Lung (tissue), 11 donors: ENCODE measurements at regions not wholly inside any gene's neighbourhood (a gene's known extent, or its start where the extent isn't known, plus 50 kb on each side); places are given as distances from the start of the nearest gene placed in this dataset.

ENCODE experiments used
- ATAC-seq: fragments of 200-7000 bp; cut with Tn5 transposase; one replicate; pipeline ENCODE4 v1.9.1; 2020; ENCODE audit warnings: moderate number of reproducible peaks; ENCODE audit not compliant: insufficient read depth, low FRiP score
- DNase-seq, 3 donors: peaks; one replicate each; pipeline ENCODE4 v3.0.0-alpha.2; 2013 to 2017
- H3K27ac ChIP-seq, 2 donors: one replicate each; pipeline ENCODE4 v1.5.1; 2013; ENCODE audit warnings: mild to moderate bottlenecking in 2 of 2, moderate library complexity in 2 of 2, control low read depth in 1 of 2, inconsistent platforms in 1 of 2, low read depth in 1 of 2, low read length in 1 of 2
- H3K27me3 ChIP-seq, 3 donors: one replicate each; pipeline ENCODE4 v1.5.1; 2013; ENCODE audit warnings: low read length in 2 of 3; ENCODE audit not compliant: control insufficient read depth in 3 of 3, insufficient read depth in 3 of 3
- H3K36me3 ChIP-seq, 4 donors: one replicate each; pipeline ENCODE4 v1.5.1; 2013; ENCODE audit warnings: low read length in 4 of 4, mild to moderate bottlenecking in 1 of 4, moderate library complexity in 1 of 4; ENCODE audit not compliant: control insufficient read depth in 4 of 4, insufficient read depth in 4 of 4
- H3K4me1 ChIP-seq, 5 donors: one replicate each; pipeline ENCODE4 v1.5.1; 2013; ENCODE audit warnings: low read length in 5 of 5, mild to moderate bottlenecking in 2 of 5, moderate library complexity in 1 of 5; ENCODE audit not compliant: control insufficient read depth in 5 of 5, insufficient read depth in 5 of 5
- H3K4me3 ChIP-seq: one replicate; pipeline ENCODE4 v1.5.1; 2013; ENCODE audit warnings: mild to moderate bottlenecking, control low read depth, moderate library complexity
- H3K9ac ChIP-seq, 2 donors: one replicate each; pipeline ENCODE4 v1.5.1; 2013; ENCODE audit warnings: low read length in 2 of 2, control low read depth in 1 of 2; ENCODE audit not compliant: insufficient read depth in 1 of 2
- H3K9me3 ChIP-seq, 4 donors: one replicate each; pipeline ENCODE4 v1.5.1; 2013; ENCODE audit warnings: low read length in 3 of 4, mild to moderate bottlenecking in 1 of 4, moderate library complexity in 1 of 4; ENCODE audit not compliant: control insufficient read depth in 4 of 4, insufficient read depth in 3 of 4
- WGBS, 2 donors: extraction: QIAGEN DNeasy Blood & Tissue Kit; methylation state at CpG; one replicate each; pipeline ENCODE4 v1.1.7; 2013; 5-methylcytosine and 5-hydroxymethylcytosine counted together
- TF ChIP-seq, protein P1 (sequence below): IDR thresholded peaks from 2 replicates; pipeline ENCODE4 v1.5.1; 2012; ENCODE audit warnings: mild to moderate bottlenecking; ENCODE audit errors: control extremely low read depth, extremely low read depth
- donor health status: control.
- donor health status: control.
- donor health status: Bipolar disorder and iron deficiency.
- donor health status: healthy.
- donor health status: DM: yes; HTN: yes; CAD: no.

- no peaks in the 10 kb centered on the region for H3K36me3 ChIP-seq
- ATAC-seq, result no peak
- peaks cover 0 to 2% (median 0%) of the 10 kb centered on the region in 4 donors for H3K9me3 ChIP-seq
- H3K27me3 ChIP-seq, result no peaks in the 10 kb centered on the region
- no peak overlapping the region for H3K4me3 ChIP-seq
- WGBS, 2 donors, result 74 to 83% methylated on average over 1 of the region's 1 CpG
- no peak overlapping the region for H3K27ac ChIP-seq
- no peak overlapping the region for H3K9ac ChIP-seq
- no peak for DNase-seq
- TF ChIP-seq, protein P1, sequence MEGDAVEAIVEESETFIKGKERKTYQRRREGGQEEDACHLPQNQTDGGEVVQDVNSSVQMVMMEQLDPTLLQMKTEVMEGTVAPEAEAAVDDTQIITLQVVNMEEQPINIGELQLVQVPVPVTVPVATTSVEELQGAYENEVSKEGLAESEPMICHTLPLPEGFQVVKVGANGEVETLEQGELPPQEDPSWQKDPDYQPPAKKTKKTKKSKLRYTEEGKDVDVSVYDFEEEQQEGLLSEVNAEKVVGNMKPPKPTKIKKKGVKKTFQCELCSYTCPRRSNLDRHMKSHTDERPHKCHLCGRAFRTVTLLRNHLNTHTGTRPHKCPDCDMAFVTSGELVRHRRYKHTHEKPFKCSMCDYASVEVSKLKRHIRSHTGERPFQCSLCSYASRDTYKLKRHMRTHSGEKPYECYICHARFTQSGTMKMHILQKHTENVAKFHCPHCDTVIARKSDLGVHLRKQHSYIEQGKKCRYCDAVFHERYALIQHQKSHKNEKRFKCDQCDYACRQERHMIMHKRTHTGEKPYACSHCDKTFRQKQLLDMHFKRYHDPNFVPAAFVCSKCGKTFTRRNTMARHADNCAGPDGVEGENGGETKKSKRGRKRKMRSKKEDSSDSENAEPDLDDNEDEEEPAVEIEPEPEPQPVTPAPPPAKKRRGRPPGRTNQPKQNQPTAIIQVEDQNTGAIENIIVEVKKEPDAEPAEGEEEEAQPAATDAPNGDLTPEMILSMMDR, result no peak
- no peaks in the 10 kb centered on the region for H3K4me1 ChIP-seq
Observed at GRCh38 chr13:29684441-29684840, 89.0 kb upstream of the SLC7A1 start.

DNA sequence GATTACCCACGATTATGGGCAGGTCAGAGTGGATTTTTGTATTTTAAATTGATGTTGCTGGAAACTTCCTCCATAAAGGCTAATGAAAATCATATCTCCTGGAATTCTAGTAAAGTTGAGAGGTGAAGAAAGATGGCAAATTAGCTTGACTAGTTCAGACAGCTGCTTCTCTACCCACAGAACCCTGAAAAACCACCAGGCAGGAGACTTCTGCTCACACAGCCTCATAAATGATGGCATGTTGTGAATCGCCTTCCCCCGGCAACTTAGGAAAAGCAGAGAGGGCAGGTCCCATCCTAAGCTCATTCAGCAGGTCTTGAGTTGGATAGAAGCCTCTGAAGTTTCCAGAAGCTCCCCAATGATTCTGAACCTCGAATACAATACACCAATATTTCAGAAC is 87.6 kb upstream of the SLC7A1 start:
- 67 to 89% methylated on average over 4 of the region's 4 CpGs for WGBS, 2 donors
- TF ChIP-seq, protein P1, result no peak
- ATAC-seq (no peak), DNase-seq (no peak)
- no peak overlapping the region for H3K9ac ChIP-seq
- H3K4me3 ChIP-seq, result no peak overlapping the region
- peaks cover 0 to 2% (median 0%) of the 10 kb centered on the region in 4 donors for H3K9me3 ChIP-seq
- no peak overlapping the region for H3K27ac ChIP-seq
- H3K36me3 ChIP-seq, result no peaks in the 10 kb centered on the region
- H3K4me1 ChIP-seq, result no peaks in the 10 kb centered on the region
- no peaks in the 10 kb centered on the region for H3K27me3 ChIP-seq

DNA sequence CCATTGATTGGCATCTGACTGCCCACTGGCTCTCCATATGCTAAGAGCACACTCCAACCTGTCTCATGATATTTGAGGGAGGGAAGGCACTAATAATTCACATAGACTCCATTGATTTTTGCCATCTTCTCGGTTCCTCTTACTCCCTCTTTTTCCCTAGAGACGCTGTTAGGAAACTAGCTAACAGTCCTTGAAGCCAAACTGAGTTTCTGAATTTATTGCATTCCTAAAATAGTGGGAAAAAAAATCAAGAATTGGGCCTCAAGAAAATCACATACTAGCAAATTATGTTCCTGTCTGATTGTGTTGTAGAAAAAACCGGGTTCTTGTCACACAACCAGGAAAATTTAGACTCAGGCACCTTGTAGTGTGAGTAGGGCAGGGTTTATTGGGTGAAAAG is 86.4 kb upstream of the SLC7A1 start:
- 73 to 83% methylated on average over 3 of the region's 3 CpGs for WGBS, 2 donors
- Histone ChIP-seq H3K27me3 (no peaks in the 10 kb centered on the region), H3K9me3 (peaks cover 0 to 2% (median 0%) of the 10 kb centered on the region in 4 donors), H3K36me3 (no peaks in the 10 kb centered on the region), H3K4me3 (no peak overlapping the region), H3K27ac (no peak overlapping the region), H3K4me1 (no peaks in the 10 kb centered on the region), H3K9ac (no peak overlapping the region)
- no peak for ATAC-seq
- TF ChIP-seq, protein P1, result no peak
- DNase-seq, result no peak

- Histone ChIP-seq H3K9me3 (peaks cover 0 to 2% (median 0%) of the 10 kb centered on the region in 4 donors), H3K36me3 (no peaks in the 10 kb centered on the region), H3K27me3 (no peaks in the 10 kb centered on the region), H3K4me3 (no peak overlapping the region), H3K9ac (no peak overlapping the region), H3K4me1 (no peaks in the 10 kb centered on the region), H3K27ac (no peak overlapping the region)
- peak in 2 of 3 donors; percentile 4 to 25 for DNase-seq
- TF ChIP-seq, protein P1, result no peak
- 47 to 59% methylated on average over 9 of the region's 9 CpGs for WGBS, 2 donors
- no peak for ATAC-seq
Observed at GRCh38 chr13:29679396-29680053, 84.0 kb upstream of the SLC7A1 start.
